ENCODE measurements at regions not wholly inside any gene's neighbourhood (a gene's known extent, or its start where the extent isn't known, plus 50 kb on each side); places are given as distances from the start of the nearest gene placed in this dataset.

DNA sequence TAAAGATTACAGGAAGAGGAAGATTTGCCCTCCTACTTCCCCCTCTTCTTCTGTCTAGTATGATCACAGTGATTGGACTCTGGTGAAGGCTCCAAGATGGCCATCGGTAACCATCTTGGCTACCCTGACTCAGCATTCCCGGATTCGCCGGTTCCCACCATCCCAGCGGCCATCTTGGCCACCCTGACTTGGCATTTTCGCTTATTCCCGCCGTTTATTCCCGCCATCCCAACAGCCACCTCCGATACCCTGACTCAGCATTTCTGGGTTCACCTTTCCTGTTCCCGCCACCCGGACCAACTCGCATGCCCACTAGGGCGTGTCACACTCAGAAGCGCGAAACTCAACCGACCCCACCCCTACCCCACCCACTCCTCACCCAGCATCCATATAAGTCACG, 95.4 kb upstream of the GRIN2A start:
- H3K4me1 ChIP-seq: no peaks in the 10 kb centered on the region
- no peak overlapping the region for H3K27ac ChIP-seq
- H3K9me3 ChIP-seq: no peaks in the 10 kb centered on the region
- FAIRE-seq (no peak), ATAC-seq (no peak), DNase-seq (ENCODE audit: low read depth in 1 of 2, low spot score in 1 of 2) (no peak)
- CTCF ChIA-PET: no interaction called here
- POLR2A ChIA-PET: no interaction called here
- 77% methylated on average over 18 of the region's 18 CpGs for WGBS (ENCODE audit: missing lambda C conversion rate)
- no peak overlapping the region for H3K4me2 ChIP-seq
- TF ChIP-seq MAFK (IDR thresholded peaks at IDR 0.05; ENCODE audit: partially characterized antibody) (peak; percentile 73), FOSL2 (IDR thresholded peaks at IDR 0.05) (no peak), FOSL2 (CRISPR knock-in tag; IDR thresholded peaks at IDR 0.05) (no peak)
- TF ChIP-seq, protein P1, sequence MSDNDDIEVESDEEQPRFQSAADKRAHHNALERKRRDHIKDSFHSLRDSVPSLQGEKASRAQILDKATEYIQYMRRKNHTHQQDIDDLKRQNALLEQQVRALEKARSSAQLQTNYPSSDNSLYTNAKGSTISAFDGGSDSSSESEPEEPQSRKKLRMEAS (IDR thresholded peaks at IDR 0.05): no peak
- no peak overlapping the region for H3K4me3 ChIP-seq

DNA sequence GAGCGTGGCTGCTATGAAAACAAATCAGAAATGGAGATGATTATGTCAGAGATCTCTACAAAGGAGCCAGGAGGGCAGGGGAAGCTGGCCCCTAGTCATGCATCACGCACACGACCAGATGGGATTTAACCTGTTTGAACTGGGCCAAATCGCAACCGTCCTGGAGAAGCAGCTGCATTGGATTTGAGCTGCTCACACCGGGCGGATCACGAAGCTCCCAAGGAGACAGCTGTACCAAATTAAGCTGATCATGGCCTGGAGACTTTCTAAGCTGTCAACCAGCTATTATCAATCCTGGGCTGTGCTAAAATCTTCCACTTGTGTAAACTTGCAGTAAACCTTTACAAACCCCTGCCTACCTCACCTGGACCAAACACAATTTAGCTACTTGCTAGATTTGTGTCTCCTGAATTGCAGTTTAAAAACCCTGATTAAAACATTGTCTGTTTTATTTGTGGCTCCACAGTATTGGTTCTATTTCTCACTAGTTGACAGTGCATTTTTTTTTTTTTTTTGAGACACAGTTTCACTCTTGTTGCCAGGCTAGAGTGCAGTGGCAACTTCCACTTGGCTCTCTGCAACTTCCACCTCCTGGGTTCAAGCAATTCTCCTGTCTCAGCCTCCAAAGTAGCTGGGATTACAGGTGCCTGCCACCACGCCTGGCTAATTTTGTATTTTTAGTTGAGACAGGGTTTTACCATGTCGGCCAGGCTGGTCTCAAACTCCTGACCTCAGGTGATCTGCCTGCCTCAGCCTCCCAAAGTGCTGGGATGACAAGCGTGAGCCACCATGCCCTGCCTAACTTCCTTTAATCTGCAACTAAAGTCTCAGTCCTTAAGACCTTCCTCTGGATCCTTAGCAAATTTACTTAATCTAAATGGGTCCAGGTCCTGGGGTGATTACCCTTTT, 98.3 kb upstream of the GRIN2A start:
- ChIA-PET POLR2A (no interaction called here), CTCF (interaction anchor here (0.6 to 1.3 kb wide), 2 partner anchors 23 to 251 kb away, joined by 3 read pairs; no protein-coding TSS in a partner anchor)
- TF ChIP-seq CEBPB (IDR thresholded peaks at IDR 0.05): no peak
- no peak for TF ChIP-seq FOSL2 (IDR thresholded peaks at IDR 0.05)
- no peak for TF ChIP-seq FOSL2 (CRISPR knock-in tag; IDR thresholded peaks at IDR 0.05)
- TF ChIP-seq HEYL (CRISPR knock-in tag; IDR thresholded peaks at IDR 0.05): no peak
- no peak for TF ChIP-seq NR3C1 (IDR thresholded peaks at IDR 0.05)
- TF ChIP-seq TP53 (CRISPR knock-in tag; IDR thresholded peaks at IDR 0.05): no peak
- no peak for TF ChIP-seq HOXB13 (CRISPR knock-in tag; IDR thresholded peaks at IDR 0.05; ENCODE audit: low read depth)
- TF ChIP-seq HOXB5 (CRISPR knock-in tag; IDR thresholded peaks at IDR 0.05): no peak
- TF ChIP-seq, protein P2, sequence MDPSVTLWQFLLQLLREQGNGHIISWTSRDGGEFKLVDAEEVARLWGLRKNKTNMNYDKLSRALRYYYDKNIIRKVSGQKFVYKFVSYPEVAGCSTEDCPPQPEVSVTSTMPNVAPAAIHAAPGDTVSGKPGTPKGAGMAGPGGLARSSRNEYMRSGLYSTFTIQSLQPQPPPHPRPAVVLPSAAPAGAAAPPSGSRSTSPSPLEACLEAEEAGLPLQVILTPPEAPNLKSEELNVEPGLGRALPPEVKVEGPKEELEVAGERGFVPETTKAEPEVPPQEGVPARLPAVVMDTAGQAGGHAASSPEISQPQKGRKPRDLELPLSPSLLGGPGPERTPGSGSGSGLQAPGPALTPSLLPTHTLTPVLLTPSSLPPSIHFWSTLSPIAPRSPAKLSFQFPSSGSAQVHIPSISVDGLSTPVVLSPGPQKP (IDR thresholded peaks at IDR 0.05; ENCODE audit: low read depth, low read length): no peak
- TF ChIP-seq ZFP36 (IDR thresholded peaks at IDR 0.05; ENCODE audit: borderline replicate concordance, partially characterized antibody): no peak
- TF ChIP-seq, protein P3, sequence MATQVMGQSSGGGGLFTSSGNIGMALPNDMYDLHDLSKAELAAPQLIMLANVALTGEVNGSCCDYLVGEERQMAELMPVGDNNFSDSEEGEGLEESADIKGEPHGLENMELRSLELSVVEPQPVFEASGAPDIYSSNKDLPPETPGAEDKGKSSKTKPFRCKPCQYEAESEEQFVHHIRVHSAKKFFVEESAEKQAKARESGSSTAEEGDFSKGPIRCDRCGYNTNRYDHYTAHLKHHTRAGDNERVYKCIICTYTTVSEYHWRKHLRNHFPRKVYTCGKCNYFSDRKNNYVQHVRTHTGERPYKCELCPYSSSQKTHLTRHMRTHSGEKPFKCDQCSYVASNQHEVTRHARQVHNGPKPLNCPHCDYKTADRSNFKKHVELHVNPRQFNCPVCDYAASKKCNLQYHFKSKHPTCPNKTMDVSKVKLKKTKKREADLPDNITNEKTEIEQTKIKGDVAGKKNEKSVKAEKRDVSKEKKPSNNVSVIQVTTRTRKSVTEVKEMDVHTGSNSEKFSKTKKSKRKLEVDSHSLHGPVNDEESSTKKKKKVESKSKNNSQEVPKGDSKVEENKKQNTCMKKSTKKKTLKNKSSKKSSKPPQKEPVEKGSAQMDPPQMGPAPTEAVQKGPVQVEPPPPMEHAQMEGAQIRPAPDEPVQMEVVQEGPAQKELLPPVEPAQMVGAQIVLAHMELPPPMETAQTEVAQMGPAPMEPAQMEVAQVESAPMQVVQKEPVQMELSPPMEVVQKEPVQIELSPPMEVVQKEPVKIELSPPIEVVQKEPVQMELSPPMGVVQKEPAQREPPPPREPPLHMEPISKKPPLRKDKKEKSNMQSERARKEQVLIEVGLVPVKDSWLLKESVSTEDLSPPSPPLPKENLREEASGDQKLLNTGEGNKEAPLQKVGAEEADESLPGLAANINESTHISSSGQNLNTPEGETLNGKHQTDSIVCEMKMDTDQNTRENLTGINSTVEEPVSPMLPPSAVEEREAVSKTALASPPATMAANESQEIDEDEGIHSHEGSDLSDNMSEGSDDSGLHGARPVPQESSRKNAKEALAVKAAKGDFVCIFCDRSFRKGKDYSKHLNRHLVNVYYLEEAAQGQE (IDR thresholded peaks at IDR 0.05): no peak
- TF ChIP-seq, protein P4, sequence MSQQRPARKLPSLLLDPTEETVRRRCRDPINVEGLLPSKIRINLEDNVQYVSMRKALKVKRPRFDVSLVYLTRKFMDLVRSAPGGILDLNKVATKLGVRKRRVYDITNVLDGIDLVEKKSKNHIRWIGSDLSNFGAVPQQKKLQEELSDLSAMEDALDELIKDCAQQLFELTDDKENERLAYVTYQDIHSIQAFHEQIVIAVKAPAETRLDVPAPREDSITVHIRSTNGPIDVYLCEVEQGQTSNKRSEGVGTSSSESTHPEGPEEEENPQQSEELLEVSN (IDR thresholded peaks at IDR 0.05; ENCODE audit: borderline replicate concordance, low read depth): no peak
- WGBS (ENCODE audit: missing lambda C conversion rate): 54% methylated on average over 11 of the region's 11 CpGs
- no peak for DNase-seq (ENCODE audit: low read depth in 1 of 2, low spot score in 1 of 2)
- H3K4me1 ChIP-seq: no peaks in the 10 kb centered on the region
- no peak for ATAC-seq
- no peak for FAIRE-seq
- H3K9me3 ChIP-seq: no peaks in the 10 kb centered on the region
- H3K27ac ChIP-seq: no peak overlapping the region
- H3K4me2 ChIP-seq: no peak overlapping the region
- H3K4me3 ChIP-seq: no peak overlapping the region

DNA sequence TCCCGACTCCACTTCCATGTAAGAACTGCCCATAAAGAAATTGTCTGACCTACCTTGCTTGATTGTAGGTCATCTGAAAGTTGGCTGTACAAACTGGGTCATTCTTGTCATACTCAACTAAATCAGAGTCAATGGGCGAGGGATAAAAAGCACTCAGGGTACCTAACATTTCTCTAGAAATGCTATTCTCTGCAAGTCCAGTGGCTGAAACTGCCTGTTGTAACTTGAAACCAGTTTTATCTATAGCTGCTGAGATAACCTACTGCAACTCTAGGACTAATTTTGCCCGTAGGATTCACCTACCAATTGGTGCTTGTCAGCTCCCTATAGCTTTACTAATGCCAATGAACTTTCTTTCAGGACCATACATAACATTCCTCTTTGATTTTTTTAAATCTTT, 100.1 kb upstream of the GRIN2A start:
- CTCF ChIA-PET: no interaction called here
- FAIRE-seq: no peak
- TF ChIP-seq, protein P5, sequence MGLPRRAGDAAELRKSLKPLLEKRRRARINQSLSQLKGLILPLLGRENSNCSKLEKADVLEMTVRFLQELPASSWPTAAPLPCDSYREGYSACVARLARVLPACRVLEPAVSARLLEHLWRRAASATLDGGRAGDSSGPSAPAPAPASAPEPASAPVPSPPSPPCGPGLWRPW (IDR thresholded peaks at IDR 0.05): no peak
- TF ChIP-seq POLR2A (IDR thresholded peaks at IDR 0.05; ENCODE audit: low read length) (no peak), FOSB (CRISPR knock-in tag; IDR thresholded peaks at IDR 0.05) (no peak), CBX2 (IDR thresholded peaks at IDR 0.05; ENCODE audit: borderline replicate concordance, low read depth) (no peak), CBX8 (IDR thresholded peaks at IDR 0.05) (no peak), KDM5A (IDR thresholded peaks at IDR 0.05) (no peak), MAFK (IDR thresholded peaks at IDR 0.05; ENCODE audit: partially characterized antibody) (no peak), EHMT2 (IDR thresholded peaks at IDR 0.05; ENCODE audit: low read depth) (no peak), TP53 (CRISPR knock-in tag; IDR thresholded peaks at IDR 0.05) (no peak), SMC3 (IDR thresholded peaks at IDR 0.05) (no peak), POLR2AphosphoS2 (conservative IDR thresholded peaks at IDR 0.05; ENCODE audit: low read length) (no peak), RFX5 (IDR thresholded peaks at IDR 0.05) (no peak)
- TF ChIP-seq, protein P6, sequence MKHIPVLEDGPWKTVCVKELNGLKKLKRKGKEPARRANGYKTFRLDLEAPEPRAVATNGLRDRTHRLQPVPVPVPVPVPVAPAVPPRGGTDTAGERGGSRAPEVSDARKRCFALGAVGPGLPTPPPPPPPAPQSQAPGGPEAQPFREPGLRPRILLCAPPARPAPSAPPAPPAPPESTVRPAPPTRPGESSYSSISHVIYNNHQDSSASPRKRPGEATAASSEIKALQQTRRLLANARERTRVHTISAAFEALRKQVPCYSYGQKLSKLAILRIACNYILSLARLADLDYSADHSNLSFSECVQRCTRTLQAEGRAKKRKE (CRISPR knock-in tag; IDR thresholded peaks at IDR 0.05; ENCODE audit: low read depth): no peak
- TF ChIP-seq, protein P7, sequence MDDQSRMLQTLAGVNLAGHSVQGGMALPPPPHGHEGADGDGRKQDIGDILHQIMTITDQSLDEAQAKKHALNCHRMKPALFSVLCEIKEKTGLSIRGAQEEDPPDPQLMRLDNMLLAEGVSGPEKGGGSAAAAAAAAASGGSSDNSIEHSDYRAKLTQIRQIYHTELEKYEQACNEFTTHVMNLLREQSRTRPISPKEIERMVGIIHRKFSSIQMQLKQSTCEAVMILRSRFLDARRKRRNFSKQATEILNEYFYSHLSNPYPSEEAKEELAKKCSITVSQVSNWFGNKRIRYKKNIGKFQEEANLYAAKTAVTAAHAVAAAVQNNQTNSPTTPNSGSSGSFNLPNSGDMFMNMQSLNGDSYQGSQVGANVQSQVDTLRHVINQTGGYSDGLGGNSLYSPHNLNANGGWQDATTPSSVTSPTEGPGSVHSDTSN (IDR thresholded peaks at IDR 0.05): no peak

More for the DNA sequence above, 100.1 kb upstream of the GRIN2A start:
- H3K4me2 ChIP-seq: no peak overlapping the region
- H3K9me3 ChIP-seq: no peaks in the 10 kb centered on the region
- DNase-seq (ENCODE audit: low read depth in 1 of 2, low spot score in 1 of 2) (no peak), ATAC-seq (no peak)
- no peak overlapping the region for H3K27ac ChIP-seq
- POLR2A ChIA-PET: no interaction called here
- 48% methylated on average over 3 of the region's 3 CpGs for WGBS (ENCODE audit: missing lambda C conversion rate)
- no peaks in the 10 kb centered on the region for H3K4me1 ChIP-seq
- H3K4me3 ChIP-seq: no peak overlapping the region
